K562 (cell line): ENCODE measurements at regions not wholly inside any gene's neighbourhood (a gene's known extent, or its start where the extent isn't known, plus 50 kb on each side); places are given as distances from the start of the nearest gene placed in this dataset.

Experiments used
- BACH1 ChIP-seq: fragments of 200-800 bp; sonication (Bioruptor generic); IDR thresholded peaks from 2 replicates; pipeline ENCODE4 v1.6.1; 2016; ENCODE audit warnings: missing genetic modification characterization, missing compliant biosample characterization
- CHD2 ChIP-seq: IDR thresholded peaks from 2 replicates; pipeline ENCODE4 v1.6.1; 2011; ENCODE audit warnings: low read depth, low read length
- CTCF ChIP-seq, 3 experiments: IDR thresholded peaks in 2 of 3; conservative IDR thresholded peaks in 1 of 3; 2 replicates each; pipeline ENCODE4 v1.5.1; 2011 to 2012; ENCODE audit warnings: low read length in 3 of 3, mild to moderate bottlenecking in 3 of 3, control low read depth in 2 of 3, improper control_type of control experiment in 1 of 3, inconsistent platforms in 1 of 3, low read depth in 1 of 3, mixed read lengths in 1 of 3, moderate library complexity in 1 of 3; ENCODE audit not compliant: insufficient read depth in 2 of 3
- EP300 ChIP-seq: IDR thresholded peaks from 2 replicates; pipeline ENCODE4 v1.6.1; 2012; ENCODE audit warnings: low read length, improper control_type of control experiment
- ETV5 ChIP-seq: sonication (generic); formaldehyde crosslinking; IDR thresholded peaks from 2 replicates; pipeline ENCODE4 v1.4.0; 2020; ENCODE audit warnings: low read depth, mild to moderate bottlenecking, missing genetic modification reagents
- JUND ChIP-seq, 2 experiments: IDR thresholded peaks; 2 replicates in 1 of 2; 3 replicates in 1 of 2; pipeline ENCODE4 v1.6.1; 2011; ENCODE audit warnings: borderline replicate concordance in 2 of 2, low read depth in 2 of 2, low read length in 2 of 2, improper control_type of control experiment in 1 of 2, missing biosample characterization in 1 of 2, missing genetic modification characterization in 1 of 2, missing genetic modification reagents in 1 of 2
- SMARCC2 ChIP-seq: fragments of 450-650 bp; IDR thresholded peaks from 2 replicates; pipeline ENCODE4 v1.6.1; 2017; ENCODE audit warnings: antibody characterized with exemption, moderate library complexity, mild to moderate bottlenecking, low read depth
- ZBTB40 ChIP-seq, 2 experiments: fragments of 450-650 bp in 1 of 2; sonication (generic) in 1 of 2; formaldehyde crosslinking in 1 of 2; IDR thresholded peaks; 2 replicates each; pipeline versions ENCODE4 v1.7.1 to v1.9.0; 2016 to 2022; ENCODE audit warnings: inconsistent platforms in 1 of 2, mild to moderate bottlenecking in 1 of 2, missing genetic modification reagents in 1 of 2
- ZNF24 ChIP-seq: fragments of 450-650 bp; IDR thresholded peaks from 2 replicates; pipeline ENCODE4 v1.6.1; 2016
- ZNF75A ChIP-seq: fragments of 450-650 bp; formaldehyde crosslinking; IDR thresholded peaks from 2 replicates; pipeline ENCODE4 v1.4.0; 2020; ENCODE audit warnings: mild to moderate bottlenecking

GRCh38 chrX:455673-456072 lies 69.0 kb upstream of the PPP2R3B start:
- no peak for TF ChIP-seq EP300
- TF ChIP-seq CTCF (IDR thresholded peaks at IDR 0.05 in 2 of 3, conservative IDR thresholded peaks at IDR 0.05 in 1 of 3; ENCODE audit: insufficient read depth in 2 of 3, low read depth in 1 of 3, low read length in 3 of 3): no peak
- TF ChIP-seq ZNF24: no peak
- TF ChIP-seq BACH1 (tag): no peak
- no peak for TF ChIP-seq ZBTB40 (IDR thresholded peaks at IDR 0.05)
- no peak for TF ChIP-seq ZBTB40 (CRISPR knock-in tag; IDR thresholded peaks at IDR 0.05)
- no peak for TF ChIP-seq JUND (IDR thresholded peaks at IDR 0.05; ENCODE audit: borderline replicate concordance, low read depth, low read length)
- no peak for TF ChIP-seq JUND (tag; IDR thresholded peaks at IDR 0.05; ENCODE audit: borderline replicate concordance, low read depth, low read length)
- TF ChIP-seq CHD2: no peak
- TF ChIP-seq SMARCC2: no peak
- TF ChIP-seq ZNF75A (CRISPR knock-in tag): no peak
- no peak for TF ChIP-seq ETV5 (CRISPR knock-in tag)
